ENCODE measurements at regions not wholly inside any gene's neighbourhood (a gene's known extent, or its start where the extent isn't known, plus 50 kb on each side); places are given as distances from the start of the nearest gene placed in this dataset.

DNA sequence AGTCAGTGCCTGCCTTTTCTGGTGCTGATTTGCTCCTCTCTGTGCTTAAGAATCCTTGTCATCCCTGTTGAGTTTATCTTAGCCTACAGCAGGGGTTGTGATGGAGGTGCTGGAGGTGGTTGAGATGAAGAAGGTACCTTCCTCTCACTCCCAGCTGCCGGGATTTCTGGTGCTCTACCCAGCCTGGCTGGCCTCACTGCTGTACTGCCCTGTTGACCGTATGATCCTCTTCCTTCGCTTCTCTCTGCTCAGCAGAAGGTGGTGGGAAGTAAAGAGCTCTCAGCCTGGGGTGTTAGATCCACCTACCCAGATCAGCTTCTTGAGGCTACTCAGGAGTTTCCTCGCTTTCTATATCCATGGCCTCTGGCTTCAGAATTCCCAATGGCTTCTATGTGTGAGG, 101.0 kb upstream of the NXT1 start:
- POLR2A ChIA-PET (ENCODE audit: low non-redundant PET) = no interaction called here
- DNase-seq (ENCODE audit: low spot score) = no peak
- TF ChIP-seq, protein P1, sequence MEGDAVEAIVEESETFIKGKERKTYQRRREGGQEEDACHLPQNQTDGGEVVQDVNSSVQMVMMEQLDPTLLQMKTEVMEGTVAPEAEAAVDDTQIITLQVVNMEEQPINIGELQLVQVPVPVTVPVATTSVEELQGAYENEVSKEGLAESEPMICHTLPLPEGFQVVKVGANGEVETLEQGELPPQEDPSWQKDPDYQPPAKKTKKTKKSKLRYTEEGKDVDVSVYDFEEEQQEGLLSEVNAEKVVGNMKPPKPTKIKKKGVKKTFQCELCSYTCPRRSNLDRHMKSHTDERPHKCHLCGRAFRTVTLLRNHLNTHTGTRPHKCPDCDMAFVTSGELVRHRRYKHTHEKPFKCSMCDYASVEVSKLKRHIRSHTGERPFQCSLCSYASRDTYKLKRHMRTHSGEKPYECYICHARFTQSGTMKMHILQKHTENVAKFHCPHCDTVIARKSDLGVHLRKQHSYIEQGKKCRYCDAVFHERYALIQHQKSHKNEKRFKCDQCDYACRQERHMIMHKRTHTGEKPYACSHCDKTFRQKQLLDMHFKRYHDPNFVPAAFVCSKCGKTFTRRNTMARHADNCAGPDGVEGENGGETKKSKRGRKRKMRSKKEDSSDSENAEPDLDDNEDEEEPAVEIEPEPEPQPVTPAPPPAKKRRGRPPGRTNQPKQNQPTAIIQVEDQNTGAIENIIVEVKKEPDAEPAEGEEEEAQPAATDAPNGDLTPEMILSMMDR (conservative IDR thresholded peaks at IDR 0.05; ENCODE audit: low read depth) = no peak

DNA sequence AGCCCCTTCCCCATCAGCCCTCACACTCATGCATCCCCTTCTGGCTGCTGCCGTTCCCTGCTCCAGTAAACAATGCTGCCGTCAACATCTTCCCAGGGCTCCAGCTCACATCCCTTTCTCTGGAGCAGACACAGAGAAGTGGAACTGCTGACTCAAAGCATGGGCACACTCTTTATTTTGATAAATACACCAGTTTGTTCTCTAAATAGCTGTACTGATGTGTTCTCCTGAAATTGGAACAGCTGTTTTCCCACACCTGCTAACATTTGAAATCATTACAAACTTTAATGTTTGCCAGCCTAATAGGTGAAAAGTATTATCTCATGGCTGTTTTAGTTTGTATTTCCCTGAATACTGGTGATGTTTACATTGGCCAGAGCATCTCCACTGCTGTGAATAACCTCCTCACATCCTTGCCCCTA, 102.1 kb upstream of the NXT1 start:
- TF ChIP-seq, protein P1 (conservative IDR thresholded peaks at IDR 0.05; ENCODE audit: low read depth) = no peak
- no peak for DNase-seq (ENCODE audit: low spot score)
- ChIA-PET POLR2A (ENCODE audit: low non-redundant PET) (no interaction called here), CTCF (no interaction called here)
- H3K27ac ChIP-seq = no peak overlapping the region

More for the DNA sequence above, 101.0 kb upstream of the NXT1 start:
- CTCF ChIA-PET = interaction anchor here (0.6 to 0.7 kb wide), 2 partner anchors 199 to 203 kb away, joined by 3 to 5 read pairs; no protein-coding TSS in a partner anchor
- no peak overlapping the region for H3K27ac ChIP-seq

DNA sequence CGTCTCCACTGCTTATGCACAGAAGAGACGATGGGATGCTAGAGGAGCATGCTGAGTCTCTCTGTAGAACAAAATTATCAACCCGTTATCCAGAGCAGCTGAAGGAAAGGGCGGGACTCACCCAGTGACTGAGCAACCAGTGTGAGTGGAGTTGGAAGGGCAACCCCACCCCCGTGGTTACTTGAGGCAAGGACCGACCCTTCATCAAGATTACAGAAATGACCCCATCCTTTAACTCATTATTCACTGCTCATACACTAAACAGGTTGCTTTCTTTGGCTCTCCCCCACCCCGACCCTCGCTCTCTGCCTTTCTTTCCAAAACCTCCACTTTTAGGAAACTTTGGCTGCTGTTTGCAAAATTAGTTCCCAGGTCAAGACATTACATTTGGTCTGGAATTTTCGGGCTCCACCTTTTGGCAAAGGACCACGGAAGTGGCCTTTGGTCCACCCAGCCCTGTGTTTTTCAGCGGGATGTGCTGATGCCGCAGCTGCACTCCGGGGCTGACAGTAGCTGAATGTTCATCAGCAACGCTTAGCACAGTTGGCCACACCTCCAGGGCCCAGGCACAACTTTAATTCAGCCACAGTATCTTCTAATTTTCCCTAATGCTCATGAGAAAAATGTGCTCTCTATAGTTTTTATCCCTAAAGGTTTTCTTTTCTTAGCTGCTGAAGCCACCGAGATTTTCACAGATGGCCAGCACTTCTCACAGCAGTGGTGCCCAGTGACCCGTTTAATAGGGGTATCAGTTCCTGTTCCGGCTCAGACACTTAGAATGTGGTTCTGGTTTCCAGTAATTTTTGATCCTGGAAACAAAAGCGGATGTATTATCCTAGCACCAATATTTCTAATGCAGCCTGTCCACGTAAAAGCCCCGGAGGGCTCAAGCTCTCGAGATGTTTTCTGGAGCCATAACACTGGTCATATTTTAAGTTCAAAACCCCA, 103.6 kb upstream of the NXT1 start:
- H3K27ac ChIP-seq = no peak overlapping the region
- no peak for DNase-seq (ENCODE audit: low spot score)
- ChIA-PET CTCF (interaction anchor here (0.6 kb wide), 1 partner anchor 187 kb away, joined by 3 read pairs; no protein-coding TSS in a partner anchor), POLR2A (ENCODE audit: low non-redundant PET) (no interaction called here)
- TF ChIP-seq, protein P1 (conservative IDR thresholded peaks at IDR 0.05; ENCODE audit: low read depth) = no peak

DNA sequence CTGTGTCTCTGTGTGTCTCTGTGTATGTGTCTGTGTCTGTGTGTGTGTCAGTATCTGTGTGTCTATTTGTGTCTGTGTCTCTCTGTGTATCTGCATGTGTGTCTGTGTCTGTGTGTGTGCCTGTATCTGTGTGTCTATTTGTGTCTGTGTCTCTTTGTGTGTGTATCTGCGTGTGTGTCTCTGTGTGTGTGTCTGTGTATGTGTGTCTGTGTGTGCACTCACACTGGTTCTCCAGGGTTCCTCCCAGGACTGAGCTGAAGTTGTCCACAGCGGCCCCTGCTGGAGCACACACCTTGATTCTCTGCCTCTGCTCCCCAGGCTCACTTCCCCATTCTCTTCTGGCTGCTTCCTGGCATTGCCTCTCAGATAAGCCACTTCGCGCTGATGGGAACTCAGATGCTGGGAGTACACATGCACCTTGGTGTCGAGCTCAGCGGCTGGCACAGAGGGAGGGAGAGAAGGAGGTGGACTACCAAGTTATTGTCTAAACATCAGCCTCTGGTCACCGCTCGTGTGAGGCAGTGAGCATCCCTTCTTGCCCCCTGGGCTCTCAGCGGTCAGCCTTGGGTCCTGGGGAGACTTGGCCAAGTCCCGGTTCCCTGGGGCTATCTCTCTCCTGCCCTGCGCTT, 104.9 kb upstream of the NXT1 start:
- DNase-seq (ENCODE audit: low spot score) = no peak
- no peak overlapping the region for H3K27ac ChIP-seq
- TF ChIP-seq, protein P1 (conservative IDR thresholded peaks at IDR 0.05; ENCODE audit: low read depth) = no peak
- CTCF ChIA-PET = interaction anchor here (0.6 to 0.9 kb wide), 2 partner anchors 145 to 195 kb away, joined by 3 to 7 read pairs; no protein-coding TSS in a partner anchor
- POLR2A ChIA-PET (ENCODE audit: low non-redundant PET) = no interaction called here

DNA sequence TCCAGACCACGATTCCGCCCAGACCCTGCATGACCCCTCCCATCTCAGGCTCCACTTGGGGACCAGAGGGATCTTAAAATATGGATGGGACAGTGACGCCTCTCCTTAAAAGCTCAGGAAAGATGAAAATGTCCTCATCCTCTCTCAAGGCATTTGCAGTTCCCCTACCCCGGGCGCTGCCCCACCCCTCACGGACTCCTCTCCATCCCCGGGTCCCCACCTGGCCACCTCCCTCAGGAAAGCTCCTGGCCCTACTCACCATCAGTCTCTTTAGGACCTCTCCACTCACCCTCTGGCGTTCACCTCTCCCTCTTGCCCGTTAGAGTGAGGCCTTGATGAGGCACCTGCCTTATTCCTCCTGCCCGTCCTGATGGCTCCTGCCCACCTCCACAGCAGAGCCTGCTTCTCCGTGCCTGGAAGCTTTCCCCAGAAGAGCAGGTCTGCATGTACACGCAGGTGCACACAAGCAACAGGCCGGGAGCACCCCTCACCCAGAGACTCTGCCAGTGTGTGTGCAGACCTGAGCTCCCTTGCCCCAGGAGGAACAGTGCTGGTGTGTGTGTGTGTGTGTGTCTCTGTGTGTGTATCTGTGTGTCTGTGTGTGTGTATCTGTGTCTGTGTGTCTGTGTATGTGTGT, 105.6 kb upstream of the NXT1 start:
- DNase-seq (ENCODE audit: low spot score) = no peak
- POLR2A ChIA-PET (ENCODE audit: low non-redundant PET) = no interaction called here
- TF ChIP-seq, protein P1 (conservative IDR thresholded peaks at IDR 0.05; ENCODE audit: low read depth) = no peak
- CTCF ChIA-PET = interaction anchor here (0.6 kb wide), 1 partner anchor 145 kb away, joined by 7 read pairs; no protein-coding TSS in a partner anchor
- H3K27ac ChIP-seq = no peak overlapping the region
